ENCODE measurements at regions not wholly inside any gene's neighbourhood (a gene's known extent, or its start where the extent isn't known, plus 50 kb on each side); places are given as distances from the start of the nearest gene placed in this dataset.

DNA sequence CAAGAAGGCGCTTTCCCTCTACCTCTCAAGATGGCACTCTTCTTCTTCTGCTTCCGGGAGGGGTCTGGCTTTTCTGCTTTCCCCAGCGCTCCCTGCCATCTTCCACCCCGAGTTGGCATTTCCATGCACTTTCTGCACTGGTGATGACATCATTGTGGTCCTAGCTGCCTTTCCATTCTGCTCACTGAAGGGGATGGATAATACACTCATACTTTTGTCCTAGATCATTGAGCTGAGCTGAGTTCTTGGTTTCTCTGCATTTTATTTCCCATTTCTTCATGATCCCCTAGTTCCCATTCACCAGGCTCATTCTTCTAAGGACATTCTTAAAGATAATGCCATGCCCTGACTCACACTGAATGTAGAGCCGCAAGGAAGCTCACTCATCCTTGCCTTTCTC, 96.7 kb downstream of the EDN1 start:
- no peak for DNase-seq (ENCODE audit: unreplicated experiment)
- POLR2A ChIA-PET = no interaction called here
- BruUV-seq (replicated peaks) = no TSS peak
- Mint-ChIP-seq H3K4me3 (ENCODE audit: unreplicated experiment) (no peak overlapping the region), H3K27ac (ENCODE audit: low read depth, unreplicated experiment) (no peak overlapping the region), H3K9me3 (ENCODE audit: unreplicated experiment) (no peaks in the 10 kb centered on the region), H3K27me3 (ENCODE audit: insufficient read depth, unreplicated experiment) (no peaks in the 10 kb centered on the region), H3K4me1 (ENCODE audit: insufficient read depth, unreplicated experiment) (peaks cover 7% of the 10 kb centered on the region), H3K36me3 (ENCODE audit: insufficient read depth, unreplicated experiment) (no peaks in the 10 kb centered on the region)
- TF ChIP-seq, protein P1, sequence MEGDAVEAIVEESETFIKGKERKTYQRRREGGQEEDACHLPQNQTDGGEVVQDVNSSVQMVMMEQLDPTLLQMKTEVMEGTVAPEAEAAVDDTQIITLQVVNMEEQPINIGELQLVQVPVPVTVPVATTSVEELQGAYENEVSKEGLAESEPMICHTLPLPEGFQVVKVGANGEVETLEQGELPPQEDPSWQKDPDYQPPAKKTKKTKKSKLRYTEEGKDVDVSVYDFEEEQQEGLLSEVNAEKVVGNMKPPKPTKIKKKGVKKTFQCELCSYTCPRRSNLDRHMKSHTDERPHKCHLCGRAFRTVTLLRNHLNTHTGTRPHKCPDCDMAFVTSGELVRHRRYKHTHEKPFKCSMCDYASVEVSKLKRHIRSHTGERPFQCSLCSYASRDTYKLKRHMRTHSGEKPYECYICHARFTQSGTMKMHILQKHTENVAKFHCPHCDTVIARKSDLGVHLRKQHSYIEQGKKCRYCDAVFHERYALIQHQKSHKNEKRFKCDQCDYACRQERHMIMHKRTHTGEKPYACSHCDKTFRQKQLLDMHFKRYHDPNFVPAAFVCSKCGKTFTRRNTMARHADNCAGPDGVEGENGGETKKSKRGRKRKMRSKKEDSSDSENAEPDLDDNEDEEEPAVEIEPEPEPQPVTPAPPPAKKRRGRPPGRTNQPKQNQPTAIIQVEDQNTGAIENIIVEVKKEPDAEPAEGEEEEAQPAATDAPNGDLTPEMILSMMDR (IDR thresholded peaks at IDR 0.05; ENCODE audit: unreplicated experiment) = no peak
- CTCF ChIA-PET = interaction anchor here (0.6 to 0.7 kb wide), 2 partner anchors 62 to 218 kb away, joined by 3 read pairs; no protein-coding TSS in a partner anchor
- intact Hi-C loops (cut with micrococcal nuclease) = no loop called here

- no peaks in the 10 kb centered on the region for H3K36me3 Mint-ChIP-seq (ENCODE audit: insufficient read depth, unreplicated experiment)
- no peaks in the 10 kb centered on the region for H3K9me3 Mint-ChIP-seq (ENCODE audit: unreplicated experiment)
- no peaks in the 10 kb centered on the region for H3K4me1 Mint-ChIP-seq (ENCODE audit: insufficient read depth, unreplicated experiment)
- CTCF ChIA-PET = interaction anchor here (0.9 kb wide), 1 partner anchor 215 kb away, joined by 4 read pairs; no protein-coding TSS in a partner anchor
- intact Hi-C loops (cut with micrococcal nuclease) = loop anchor here (10.0 kb wide), 1 partner anchor 113 kb away; no protein-coding TSS in a partner anchor
- no peak overlapping the region for H3K4me3 Mint-ChIP-seq (ENCODE audit: unreplicated experiment)
- DNase-seq (ENCODE audit: unreplicated experiment) = no peak
- H3K27ac Mint-ChIP-seq (ENCODE audit: low read depth, unreplicated experiment) = peak overlapping the region; percentile 2
- no TSS peak for BruUV-seq (replicated peaks)
- POLR2A ChIA-PET = interaction anchor here (0.6 kb wide), 1 partner anchor 204 kb away, joined by 3 read pairs; no protein-coding TSS in a partner anchor
- H3K27me3 Mint-ChIP-seq (ENCODE audit: insufficient read depth, unreplicated experiment) = no peaks in the 10 kb centered on the region
- TF ChIP-seq, protein P1 (IDR thresholded peaks at IDR 0.05; ENCODE audit: unreplicated experiment) = no peak
Observed at GRCh38 chr6:12391472-12391871, 101.3 kb downstream of the EDN1 start.

- no TSS peak for BruUV-seq (replicated peaks)
- TF ChIP-seq, protein P1 (IDR thresholded peaks at IDR 0.05; ENCODE audit: unreplicated experiment) = no peak
- Mint-ChIP-seq H3K36me3 (ENCODE audit: insufficient read depth, unreplicated experiment) (no peaks in the 10 kb centered on the region), H3K27me3 (ENCODE audit: insufficient read depth, unreplicated experiment) (no peaks in the 10 kb centered on the region), H3K27ac (ENCODE audit: low read depth, unreplicated experiment) (no peak overlapping the region), H3K4me1 (ENCODE audit: insufficient read depth, unreplicated experiment) (no peaks in the 10 kb centered on the region), H3K9me3 (ENCODE audit: unreplicated experiment) (no peaks in the 10 kb centered on the region), H3K4me3 (ENCODE audit: unreplicated experiment) (no peak overlapping the region)
- no peak for DNase-seq (ENCODE audit: unreplicated experiment)
- ChIA-PET POLR2A (interaction anchor here (0.8 to 1.2 kb wide), 2 partner anchors 13 to 102 kb away, joined by 3 read pairs; partner anchors contain the start of gene EDN1), CTCF (interaction anchor here (0.9 to 1.0 kb wide), 2 partner anchors 102 to 214 kb away, joined by 3 to 4 read pairs; no protein-coding TSS in a partner anchor)
- intact Hi-C loops (cut with micrococcal nuclease) = loop anchor here (10.0 kb wide), 1 partner anchor 112 kb away; no protein-coding TSS in a partner anchor
Observed at GRCh38 chr6:12392490-12392889, 102.3 kb downstream of the EDN1 start.

DNA sequence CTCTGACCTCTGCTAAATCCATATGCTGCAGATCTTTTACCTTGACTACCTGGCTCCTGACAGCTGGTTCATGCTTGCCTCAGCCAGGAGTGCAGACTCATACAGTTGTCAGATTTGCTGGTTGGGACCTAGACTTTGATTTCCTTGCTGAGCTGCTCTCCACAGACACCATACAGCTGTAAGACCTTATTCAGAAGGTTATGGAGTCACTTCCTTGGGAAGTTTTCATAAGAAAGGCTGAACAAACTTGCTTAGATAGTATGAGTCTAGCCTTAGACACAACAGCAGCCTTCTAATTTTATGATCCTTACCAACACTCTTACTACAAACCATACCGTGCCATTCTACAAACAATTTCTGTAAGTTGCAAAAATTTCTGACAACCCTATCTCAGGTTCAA, 102.9 kb downstream of the EDN1 start:
- Mint-ChIP-seq H3K36me3 (ENCODE audit: insufficient read depth, unreplicated experiment) (peaks cover 6% of the 10 kb centered on the region), H3K9me3 (ENCODE audit: unreplicated experiment) (no peaks in the 10 kb centered on the region), H3K4me3 (ENCODE audit: unreplicated experiment) (no peak overlapping the region), H3K27ac (ENCODE audit: low read depth, unreplicated experiment) (no peak overlapping the region), H3K27me3 (ENCODE audit: insufficient read depth, unreplicated experiment) (no peaks in the 10 kb centered on the region), H3K4me1 (ENCODE audit: insufficient read depth, unreplicated experiment) (no peaks in the 10 kb centered on the region)
- no peak for DNase-seq (ENCODE audit: unreplicated experiment)
- BruUV-seq (replicated peaks) = no TSS peak
- ChIA-PET CTCF (no interaction called here), POLR2A (interaction anchor here (0.8 kb wide), 1 partner anchor 103 kb away, joined by 3 read pairs; the partner anchor contains the start of gene EDN1)
- TF ChIP-seq, protein P1 (IDR thresholded peaks at IDR 0.05; ENCODE audit: unreplicated experiment) = no peak
- intact Hi-C loops (cut with micrococcal nuclease) = loop anchor here (10.0 kb wide), 1 partner anchor 112 kb away; no protein-coding TSS in a partner anchor
